HEK293 (cell line): ENCODE measurements at regions not wholly inside any gene's neighbourhood (a gene's known extent, or its start where the extent isn't known, plus 50 kb on each side); places are given as distances from the start of the nearest gene placed in this dataset.

Experiments used
- CTCF ChIA-PET: fragments of 350-600 bp; formaldehyde crosslinking; extraction: SDS; loops from one replicate; lab custom pipeline; 2021; ENCODE audit warnings: antibody characterized with exemption; lab: Yijun Ruan, JAX
- POLR2A ChIA-PET: fragments of 300-600 bp; formaldehyde crosslinking; extraction: SDS; loops from one replicate; lab custom pipeline; 2020; ENCODE audit warnings: antibody characterized with exemption, inconsistent platforms; lab: Yijun Ruan, JAX
- H3K27ac ChIP-seq: fragments of 200-500 bp; sonication (Bioruptor generic); 2 replicates; pipeline ENCODE4 v1.5.1; 2014; ENCODE audit warnings: low read depth, low read length, control low read depth, inconsistent platforms; ENCODE audit errors: extremely low read depth
- H3K36me3 ChIP-seq, 2 experiments: fragments of 200-500 bp in 1 of 2; sonication (Bioruptor generic) in 1 of 2; 1 replicate in 1 of 2; 2 replicates in 1 of 2; pipeline ENCODE4 v1.5.1; 2014 to 2017; ENCODE audit warnings: inconsistent platforms in 2 of 2, low read length in 2 of 2; ENCODE audit not compliant: control insufficient read depth in 2 of 2, insufficient read depth in 1 of 2
- H3K4me1 ChIP-seq: fragments of 200-500 bp; sonication (Bioruptor generic); 2 replicates; pipeline ENCODE4 v1.5.1; 2014; ENCODE audit warnings: mild to moderate bottlenecking, low read length, inconsistent platforms; ENCODE audit not compliant: control insufficient read depth, insufficient read depth
- H3K4me3 ChIP-seq: 2 replicates; pipeline ENCODE4 v1.5.1; 2011; ENCODE audit warnings: low read depth, mild to moderate bottlenecking, control low read depth, low read length, moderate library complexity
- H3K9me3 ChIP-seq: fragments of 200-500 bp; sonication (Bioruptor generic); 2 replicates; pipeline ENCODE4 v1.5.1; 2014; ENCODE audit warnings: low read depth, low read length, inconsistent platforms; ENCODE audit not compliant: control insufficient read depth, insufficient read depth
- GLIS2 ChIP-seq: fragments of 450-650 bp; formaldehyde crosslinking; IDR thresholded peaks from 2 replicates; pipeline ENCODE4 v1.5.1; 2016; ENCODE audit warnings: missing biosample characterization, missing genetic modification characterization
- INSM2 ChIP-seq: fragments of 450-650 bp; formaldehyde crosslinking; IDR thresholded peaks from 2 replicates; pipeline ENCODE4 v1.5.1; 2016; ENCODE audit warnings: missing biosample characterization, missing genetic modification characterization
- KLF9 ChIP-seq: fragments of 450-650 bp; formaldehyde crosslinking; IDR thresholded peaks from 2 replicates; pipeline ENCODE4 v1.5.1; 2016; ENCODE audit warnings: missing biosample characterization, missing genetic modification characterization, low read depth
- MEIS1 ChIP-seq: sonication (generic); formaldehyde crosslinking; IDR thresholded peaks from 2 replicates; pipeline ENCODE4 v1.8.1; 2022; ENCODE audit warnings: missing genetic modification reagents, mild to moderate bottlenecking, borderline replicate concordance
- PBX3 ChIP-seq: sonication (generic); formaldehyde crosslinking; IDR thresholded peaks from 2 replicates; pipeline ENCODE4 v1.8.1; 2022; ENCODE audit warnings: mild to moderate bottlenecking, moderate library complexity, missing genetic modification reagents
- PRDM1 ChIP-seq: fragments of 450-650 bp; formaldehyde crosslinking; IDR thresholded peaks from 2 replicates; pipeline ENCODE4; 2016; ENCODE audit warnings: missing biosample characterization, missing genetic modification characterization
- SETDB1 ChIP-seq: IDR thresholded peaks from one replicate; pipeline ENCODE4 v1.6.1; 2017; ENCODE audit warnings: mild to moderate bottlenecking, low read length, moderate library complexity, mixed read lengths; ENCODE audit not compliant: insufficient read length
- SP3 ChIP-seq: fragments of 450-650 bp; formaldehyde crosslinking; IDR thresholded peaks from 2 replicates; pipeline ENCODE4 v1.5.1; 2016; ENCODE audit warnings: missing biosample characterization, missing genetic modification characterization
- ZBTB26 ChIP-seq: fragments of 450-650 bp; formaldehyde crosslinking; optimal IDR thresholded peaks from 2 replicates; pipeline ENCODE3; 2016; ENCODE audit warnings: missing biosample characterization, mild to moderate bottlenecking, missing genetic modification characterization
- ZFP3 ChIP-seq: fragments of 450-650 bp; formaldehyde crosslinking; IDR thresholded peaks from 2 replicates; pipeline ENCODE4 v1.5.1; 2016; ENCODE audit warnings: low read depth, missing biosample characterization, missing genetic modification characterization
- ZNF202 ChIP-seq: fragments of 450-650 bp; formaldehyde crosslinking; IDR thresholded peaks from 2 replicates; pipeline ENCODE4 v1.5.1; 2016; ENCODE audit warnings: missing biosample characterization, missing genetic modification characterization, borderline replicate concordance
- ZNF214 ChIP-seq: fragments of 450-650 bp; formaldehyde crosslinking; IDR thresholded peaks from 2 replicates; pipeline ENCODE4 v1.5.1; 2017; ENCODE audit warnings: missing biosample characterization, mild to moderate bottlenecking, missing genetic modification characterization, borderline replicate concordance
- ZNF248 ChIP-seq: fragments of 450-650 bp; formaldehyde crosslinking; IDR thresholded peaks from 2 replicates; pipeline ENCODE4 v1.5.1; 2017; ENCODE audit warnings: missing biosample characterization, missing genetic modification characterization
- ZNF311 ChIP-seq: fragments of 450-650 bp; formaldehyde crosslinking; IDR thresholded peaks from 2 replicates; pipeline ENCODE4 v1.5.1; 2017; ENCODE audit warnings: missing biosample characterization, missing genetic modification characterization, borderline replicate concordance
- ZNF324 ChIP-seq: fragments of 450-650 bp; formaldehyde crosslinking; IDR thresholded peaks from 2 replicates; pipeline ENCODE4 v1.5.1; 2016; ENCODE audit warnings: missing biosample characterization, missing genetic modification characterization
- ZNF501 ChIP-seq: fragments of 450-650 bp; formaldehyde crosslinking; IDR thresholded peaks from 2 replicates; pipeline ENCODE4 v1.5.1; 2016; ENCODE audit warnings: missing biosample characterization, missing genetic modification characterization
- ZNF560 ChIP-seq: fragments of 450-650 bp; formaldehyde crosslinking; IDR thresholded peaks from 2 replicates; pipeline ENCODE4 v1.5.1; 2017; ENCODE audit warnings: missing biosample characterization, missing genetic modification characterization, borderline replicate concordance
- ZNF621 ChIP-seq: fragments of 450-650 bp; formaldehyde crosslinking; IDR thresholded peaks from 2 replicates; pipeline ENCODE4 v1.5.1; 2017; ENCODE audit warnings: missing biosample characterization, missing genetic modification characterization
- ZNF664 ChIP-seq: fragments of 450-650 bp; formaldehyde crosslinking; IDR thresholded peaks from 2 replicates; pipeline ENCODE4 v1.5.1; 2016; ENCODE audit warnings: missing biosample characterization, missing genetic modification characterization
- ZNF747 ChIP-seq: fragments of 450-650 bp; formaldehyde crosslinking; IDR thresholded peaks from 2 replicates; pipeline ENCODE4 v1.5.1; 2016; ENCODE audit warnings: missing biosample characterization, missing genetic modification characterization
- ZNF792 ChIP-seq: fragments of 450-650 bp; formaldehyde crosslinking; IDR thresholded peaks from 2 replicates; pipeline ENCODE4 v1.5.1; 2016; ENCODE audit warnings: missing biosample characterization, missing genetic modification characterization
- ZSCAN4 ChIP-seq: fragments of 450-650 bp; formaldehyde crosslinking; IDR thresholded peaks from 2 replicates; pipeline ENCODE4 v1.5.1; 2017; ENCODE audit warnings: missing biosample characterization, missing genetic modification characterization
- TF ChIP-seq, protein P1 (sequence below): fragments of 450-650 bp; formaldehyde crosslinking; IDR thresholded peaks from 2 replicates; pipeline ENCODE4 v1.5.1; 2016; ENCODE audit warnings: missing biosample characterization, missing genetic modification characterization
- TF ChIP-seq, protein P2 (sequence below): fragments of 450-650 bp; formaldehyde crosslinking; IDR thresholded peaks from 2 replicates; pipeline ENCODE4 v1.5.1; 2017; ENCODE audit warnings: missing biosample characterization, missing genetic modification characterization

DNA sequence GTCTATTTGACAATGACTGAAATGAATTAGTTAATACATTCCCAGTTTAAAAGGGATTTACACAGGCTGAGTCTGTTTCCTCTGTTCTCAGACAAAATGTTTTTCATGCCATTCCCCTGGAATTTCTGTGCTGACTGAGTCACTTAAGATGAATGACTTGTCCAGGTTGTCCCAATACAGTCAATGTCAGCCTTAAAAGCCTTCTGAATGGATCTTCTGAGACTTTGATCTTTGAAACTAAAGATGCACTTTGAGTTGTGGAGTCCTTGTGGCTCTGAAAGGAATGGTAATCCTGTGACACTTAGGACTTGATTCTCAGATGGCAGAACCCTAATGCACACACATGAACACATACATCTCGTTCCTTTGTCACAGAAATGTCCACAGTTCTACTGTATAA lies 622.2 kb upstream of the GRID2 start:
- POLR2A ChIA-PET: no interaction called here
- Histone ChIP-seq H3K9me3 (no peaks in the 10 kb centered on the region), H3K4me1 (no peaks in the 10 kb centered on the region), H3K27ac (no peak overlapping the region), H3K36me3 (no peaks in the 10 kb centered on the region), H3K4me3 (no peak overlapping the region)
- CTCF ChIA-PET: no interaction called here
- TF ChIP-seq ZNF621 (tag by site-specific recombination) (no peak), ZNF560 (tag by site-specific recombination) (no peak), ZBTB26 (no peak)
- TF ChIP-seq, protein P1, sequence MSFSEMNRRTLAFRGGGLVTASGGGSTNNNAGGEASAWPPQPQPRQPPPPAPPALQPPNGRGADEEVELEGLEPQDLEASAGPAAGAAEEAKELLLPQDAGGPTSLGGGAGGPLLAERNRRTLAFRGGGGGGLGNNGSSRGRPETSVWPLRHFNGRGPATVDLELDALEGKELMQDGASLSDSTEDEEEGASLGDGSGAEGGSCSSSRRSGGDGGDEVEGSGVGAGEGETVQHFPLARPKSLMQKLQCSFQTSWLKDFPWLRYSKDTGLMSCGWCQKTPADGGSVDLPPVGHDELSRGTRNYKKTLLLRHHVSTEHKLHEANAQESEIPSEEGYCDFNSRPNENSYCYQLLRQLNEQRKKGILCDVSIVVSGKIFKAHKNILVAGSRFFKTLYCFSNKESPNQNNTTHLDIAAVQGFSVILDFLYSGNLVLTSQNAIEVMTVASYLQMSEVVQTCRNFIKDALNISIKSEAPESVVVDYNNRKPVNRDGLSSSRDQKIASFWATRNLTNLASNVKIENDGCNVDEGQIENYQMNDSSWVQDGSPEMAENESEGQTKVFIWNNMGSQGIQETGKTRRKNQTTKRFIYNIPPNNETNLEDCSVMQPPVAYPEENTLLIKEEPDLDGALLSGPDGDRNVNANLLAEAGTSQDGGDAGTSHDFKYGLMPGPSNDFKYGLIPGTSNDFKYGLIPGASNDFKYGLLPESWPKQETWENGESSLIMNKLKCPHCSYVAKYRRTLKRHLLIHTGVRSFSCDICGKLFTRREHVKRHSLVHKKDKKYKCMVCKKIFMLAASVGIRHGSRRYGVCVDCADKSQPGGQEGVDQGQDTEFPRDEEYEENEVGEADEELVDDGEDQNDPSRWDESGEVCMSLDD (tag by site-specific recombination): no peak

DNA sequence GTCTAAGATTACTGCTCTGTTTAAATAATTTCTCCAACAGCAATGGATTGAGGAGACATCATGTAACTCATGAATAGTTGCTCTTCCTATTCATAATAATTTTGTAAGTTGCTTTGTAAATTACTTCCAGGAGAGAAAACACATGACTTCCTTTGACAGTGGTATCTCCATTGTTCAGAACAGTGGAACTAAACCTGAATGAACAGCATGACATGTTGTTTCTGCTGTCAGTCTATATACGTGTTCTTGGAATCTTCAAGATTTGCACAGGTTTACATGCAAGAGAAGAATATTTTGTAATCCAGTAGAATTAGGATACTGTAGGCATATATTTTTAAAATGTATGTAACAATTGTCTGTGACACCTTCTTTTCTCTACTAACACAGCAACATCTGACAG lies 618.8 kb upstream of the GRID2 start:
- H3K27ac ChIP-seq: no peak overlapping the region
- H3K4me3 ChIP-seq: no peak overlapping the region
- POLR2A ChIA-PET: no interaction called here
- CTCF ChIA-PET: no interaction called here
- H3K36me3 ChIP-seq: no peaks in the 10 kb centered on the region
- no peaks in the 10 kb centered on the region for H3K4me1 ChIP-seq
- no peaks in the 10 kb centered on the region for H3K9me3 ChIP-seq
- no peak for TF ChIP-seq GLIS2 (tag by site-specific recombination)
- no peak for TF ChIP-seq ZNF664 (tag by site-specific recombination)
- no peak for TF ChIP-seq ZNF501
- no peak for TF ChIP-seq PRDM1 (tag by site-specific recombination)
- no peak for TF ChIP-seq SETDB1
- TF ChIP-seq ZNF324 (tag by site-specific recombination): no peak
- TF ChIP-seq ZFP3 (tag by site-specific recombination): no peak
- TF ChIP-seq KLF9 (tag by site-specific recombination): no peak
- no peak for TF ChIP-seq ZNF747 (tag by site-specific recombination)
- no peak for TF ChIP-seq INSM2 (tag by site-specific recombination)
- TF ChIP-seq PBX3: no peak
- no peak for TF ChIP-seq ZNF311 (tag by site-specific recombination)
- no peak for TF ChIP-seq ZNF792 (tag by site-specific recombination)

DNA sequence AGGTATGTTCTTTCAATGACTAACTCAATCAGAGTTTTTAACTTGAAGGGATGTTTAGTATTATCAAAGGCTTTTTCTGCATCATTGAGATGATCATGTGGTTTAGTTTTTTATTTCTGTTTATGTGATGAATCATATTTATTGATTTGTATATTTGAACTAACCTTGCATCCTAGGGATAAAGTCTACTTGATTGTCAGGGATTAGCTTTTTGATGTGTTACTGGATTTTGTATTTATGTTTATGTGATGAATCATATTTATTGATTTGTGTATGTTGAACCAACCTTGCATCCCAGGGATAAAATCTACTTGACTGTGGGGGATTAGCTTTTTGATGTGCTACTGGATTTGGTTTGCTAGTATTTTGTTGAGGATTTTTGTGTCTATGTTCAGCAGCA lies 615.4 kb upstream of the GRID2 start:
- Histone ChIP-seq H3K36me3 (no peaks in the 10 kb centered on the region), H3K27ac (no peak overlapping the region), H3K4me1 (no peaks in the 10 kb centered on the region), H3K4me3 (no peak overlapping the region), H3K9me3 (no peaks in the 10 kb centered on the region)
- ChIA-PET CTCF (no interaction called here), POLR2A (no interaction called here)
- TF ChIP-seq ZNF202 (tag by site-specific recombination) (no peak), ZSCAN4 (tag by site-specific recombination) (no peak), ZNF248 (tag by site-specific recombination) (no peak), MEIS1 (no peak), SP3 (tag by site-specific recombination) (no peak), ZNF214 (no peak)
- TF ChIP-seq, protein P2, sequence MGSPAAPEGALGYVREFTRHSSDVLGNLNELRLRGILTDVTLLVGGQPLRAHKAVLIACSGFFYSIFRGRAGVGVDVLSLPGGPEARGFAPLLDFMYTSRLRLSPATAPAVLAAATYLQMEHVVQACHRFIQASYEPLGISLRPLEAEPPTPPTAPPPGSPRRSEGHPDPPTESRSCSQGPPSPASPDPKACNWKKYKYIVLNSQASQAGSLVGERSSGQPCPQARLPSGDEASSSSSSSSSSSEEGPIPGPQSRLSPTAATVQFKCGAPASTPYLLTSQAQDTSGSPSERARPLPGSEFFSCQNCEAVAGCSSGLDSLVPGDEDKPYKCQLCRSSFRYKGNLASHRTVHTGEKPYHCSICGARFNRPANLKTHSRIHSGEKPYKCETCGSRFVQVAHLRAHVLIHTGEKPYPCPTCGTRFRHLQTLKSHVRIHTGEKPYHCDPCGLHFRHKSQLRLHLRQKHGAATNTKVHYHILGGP (tag by site-specific recombination): no peak
